NCI-H524 treated with DMSO at 0.1 percent for 48 hours (cell line): ENCODE measurements at regions not wholly inside any gene's neighbourhood (a gene's known extent, or its start where the extent isn't known, plus 50 kb on each side); places are given as distances from the start of the nearest gene placed in this dataset.
"Not testable (repeated sequence)": the region's sequence is repeated elsewhere in the genome, so short reads cannot be mapped to it uniquely, and the experiment has no call there.

Experiments used
- DNase-seq: peaks from one replicate; lab custom pipeline; 2025; lab: John Stamatoyannopoulos, UW

GRCh38 chr1:227508431-227508830 is 54.9 kb upstream of the ZNF678 start:
- DNase-seq = no peak

- not testable (repeated sequence) for DNase-seq
Observed at GRCh38 chr1:227506490-227507393, 56.6 kb upstream of the ZNF678 start.

- DNase-seq = not testable (repeated sequence)
Observed at GRCh38 chr1:227496045-227496444, 67.3 kb upstream of the ZNF678 start.

- not testable (repeated sequence) for DNase-seq
Observed at GRCh38 chr1:227493863-227494551, 69.3 kb upstream of the ZNF678 start.

- no peak for DNase-seq
Observed at GRCh38 chr1:227490478-227490877, 72.9 kb upstream of the ZNF678 start.

GRCh38 chr1:227490001-227490400 is 73.4 kb upstream of the ZNF678 start:
- no peak for DNase-seq

- DNase-seq = peak; percentile 38
Observed at GRCh38 chr1:227489572-227489971, 73.8 kb upstream of the ZNF678 start.

GRCh38 chr1:227487606-227488005 is 75.8 kb upstream of the ZNF678 start:
- DNase-seq = no peak

GRCh38 chr1:227486559-227486958 is 76.8 kb upstream of the ZNF678 start:
- no peak for DNase-seq

GRCh38 chr1:227482023-227482299 is 81.4 kb upstream of the ZNF678 start:
- DNase-seq = no peak

GRCh38 chr1:227474072-227474471 is 89.3 kb upstream of the ZNF678 start:
- DNase-seq = not testable (repeated sequence)

- no peak for DNase-seq
Observed at GRCh38 chr1:227472772-227473171, 90.6 kb upstream of the ZNF678 start.

GRCh38 chr1:227470688-227471087 is 92.7 kb upstream of the ZNF678 start:
- no peak for DNase-seq

- DNase-seq = no peak
Observed at GRCh38 chr1:227469708-227470107, 93.6 kb upstream of the ZNF678 start.

GRCh38 chr1:227466039-227466645 is 97.2 kb upstream of the ZNF678 start:
- DNase-seq = peak; percentile 5

GRCh38 chr1:227465256-227465655 is 98.1 kb upstream of the ZNF678 start:
- no peak for DNase-seq

GRCh38 chr1:227459977-227460376 is 103.4 kb upstream of the ZNF678 start:
- DNase-seq = no peak

- no peak for DNase-seq
Observed at GRCh38 chr1:227459326-227459841, 104.0 kb upstream of the ZNF678 start.

- no peak for DNase-seq
Observed at GRCh38 chr1:227454686-227455085, 108.7 kb upstream of the ZNF678 start.

GRCh38 chr1:227453631-227454355 is 109.6 kb upstream of the ZNF678 start:
- DNase-seq = no peak

- no peak for DNase-seq
Observed at GRCh38 chr1:227451954-227452353, 111.4 kb upstream of the ZNF678 start.

GRCh38 chr1:227451057-227451456 is 112.3 kb upstream of the ZNF678 start:
- DNase-seq = no peak
